ENCODE measurements at regions not wholly inside any gene's neighbourhood (a gene's known extent, or its start where the extent isn't known, plus 50 kb on each side); places are given as distances from the start of the nearest gene placed in this dataset.

DNA sequence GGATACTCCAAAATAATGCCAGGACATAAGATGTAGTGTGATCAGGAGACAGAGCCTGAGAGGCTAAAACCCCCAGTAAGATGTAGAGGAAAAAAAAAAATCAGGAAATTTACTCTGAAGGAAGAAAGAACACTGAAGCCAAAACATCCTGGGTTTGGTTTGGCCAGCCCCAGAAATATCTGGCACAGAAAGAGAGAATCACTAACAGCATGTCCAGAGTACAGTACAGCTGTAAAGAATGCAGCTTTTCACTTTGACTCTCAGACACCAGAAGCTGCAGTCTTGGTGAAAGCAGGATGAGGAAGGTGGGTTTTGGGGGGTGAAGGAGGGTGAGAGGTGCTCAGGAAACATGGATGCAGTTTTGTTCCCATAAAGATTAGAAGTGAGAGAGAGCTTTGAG lies 1577.7 kb upstream of the ACVR2A start:
- DNase-seq (ENCODE audit: low read depth) = peak; percentile 8

DNA sequence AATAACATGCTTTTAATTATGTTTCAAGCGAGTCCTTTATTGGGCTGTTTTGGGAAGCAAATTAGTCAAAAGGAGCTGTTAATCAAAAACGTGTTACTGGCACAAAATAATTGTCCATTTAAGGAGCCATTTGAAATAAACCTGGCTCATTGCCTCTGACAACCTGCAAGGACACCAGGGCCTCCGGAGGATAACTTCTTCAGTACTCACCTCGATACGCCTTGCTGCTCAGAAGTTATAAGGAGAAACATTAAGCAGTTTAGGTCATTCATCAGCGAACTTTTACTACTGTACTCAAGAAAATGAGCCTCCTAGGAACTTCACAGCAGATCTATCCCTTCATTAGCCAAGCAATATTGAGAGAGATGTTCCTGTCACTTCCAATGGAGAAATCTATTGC lies 1579.2 kb upstream of the ACVR2A start:
- no peak for DNase-seq (ENCODE audit: low read depth)

DNA sequence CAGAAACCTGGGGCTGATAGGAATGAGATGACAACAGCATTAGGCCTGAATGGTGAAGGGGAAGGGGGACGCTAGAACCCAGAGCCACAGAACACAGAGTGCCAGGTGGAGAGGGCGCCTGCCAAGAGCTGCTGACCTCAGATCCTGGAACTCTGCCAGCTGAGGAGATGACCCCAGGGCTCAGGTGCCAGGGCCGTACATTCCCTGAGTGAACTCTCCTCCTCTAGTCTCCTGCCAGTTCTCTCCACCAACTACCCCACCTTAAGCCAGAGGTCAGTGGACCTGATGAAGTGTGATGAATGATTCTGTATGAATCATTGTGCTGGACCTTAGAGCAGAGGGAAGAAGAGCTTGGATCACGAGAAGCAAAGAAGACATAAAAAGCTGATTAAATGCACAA lies 1582.2 kb upstream of the ACVR2A start:
- no peak for DNase-seq (ENCODE audit: low read depth)

DNA sequence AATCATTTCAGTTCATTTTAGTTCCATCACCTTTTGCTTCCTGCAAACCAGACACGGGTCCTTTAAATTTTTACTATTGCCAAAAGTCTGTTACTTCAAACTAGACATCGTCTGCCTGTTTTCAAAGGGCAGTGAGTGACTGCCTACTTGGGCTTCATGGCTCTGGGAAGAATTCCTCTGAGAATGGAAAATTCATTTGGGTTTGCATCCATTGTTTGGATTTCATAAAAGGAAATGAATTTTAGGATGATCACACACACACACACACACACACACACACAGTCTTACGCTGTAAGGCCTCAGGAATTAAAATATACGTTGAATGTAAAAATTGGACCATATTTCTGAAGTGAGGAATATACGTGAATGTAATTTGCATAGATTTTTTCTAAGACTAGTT lies 1584.3 kb upstream of the ACVR2A start:
- no peak for DNase-seq (ENCODE audit: low read depth)

DNA sequence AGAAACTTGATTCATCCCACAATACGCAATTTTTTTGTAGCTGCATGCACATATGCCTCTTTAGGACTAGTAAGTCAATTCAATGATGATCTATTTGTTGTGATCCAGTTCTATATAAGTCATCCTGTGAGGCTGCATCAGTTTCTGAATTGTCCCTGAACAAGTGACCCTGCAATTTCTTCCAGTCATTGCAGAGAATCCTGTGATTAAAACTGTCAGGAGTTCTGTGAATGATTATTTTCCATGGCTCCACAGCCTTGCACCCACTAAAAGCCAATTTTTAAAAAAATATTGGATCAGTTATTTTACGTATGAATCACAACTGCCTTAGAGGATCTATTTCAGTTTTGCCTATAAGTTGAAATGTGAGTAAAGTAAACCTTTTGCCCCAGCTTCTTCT lies 1585.0 kb upstream of the ACVR2A start:
- DNase-seq (ENCODE audit: low read depth) = no peak

DNA sequence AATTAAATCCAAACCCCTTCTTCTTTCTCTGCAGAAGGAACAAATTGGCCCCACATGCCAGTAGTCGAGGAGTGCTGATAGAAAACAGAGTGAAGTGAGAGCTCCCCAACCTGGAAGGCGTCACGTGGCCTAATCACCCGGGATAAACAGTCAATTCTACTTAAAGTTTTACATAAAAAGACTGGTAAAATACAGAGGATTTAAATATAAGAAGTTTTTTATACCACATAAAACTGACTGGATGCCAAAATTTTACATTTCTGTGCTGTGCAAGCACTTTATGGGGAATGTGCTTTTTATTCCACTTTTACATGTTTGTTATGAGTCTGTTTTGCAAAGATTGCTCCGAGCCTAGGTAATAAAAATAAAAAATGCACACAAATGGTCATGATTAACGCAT lies 1586.8 kb upstream of the ACVR2A start:
- no peak for DNase-seq (ENCODE audit: low read depth)

DNA sequence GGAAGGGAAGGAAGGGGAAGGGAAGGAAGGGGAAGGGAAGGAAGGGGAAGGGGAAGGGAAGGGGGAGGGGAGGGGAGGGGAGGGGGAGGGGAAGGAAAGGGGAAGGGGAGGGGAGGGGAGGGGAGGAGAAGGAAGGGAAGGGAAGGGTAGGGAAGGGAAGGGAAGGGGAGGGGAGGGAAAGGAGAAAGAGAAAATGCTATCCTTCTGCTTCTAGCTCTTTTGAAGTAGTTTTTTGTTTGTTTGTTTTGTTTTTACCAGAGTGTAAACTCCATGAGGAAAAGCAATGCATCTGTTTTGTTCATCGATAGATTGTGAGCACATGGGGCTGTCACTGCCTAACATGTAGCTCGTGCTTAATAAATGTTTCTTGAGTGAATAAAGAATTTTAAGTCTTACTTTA lies 1592.7 kb upstream of the ACVR2A start:
- no peak for DNase-seq (ENCODE audit: low read depth)

DNA sequence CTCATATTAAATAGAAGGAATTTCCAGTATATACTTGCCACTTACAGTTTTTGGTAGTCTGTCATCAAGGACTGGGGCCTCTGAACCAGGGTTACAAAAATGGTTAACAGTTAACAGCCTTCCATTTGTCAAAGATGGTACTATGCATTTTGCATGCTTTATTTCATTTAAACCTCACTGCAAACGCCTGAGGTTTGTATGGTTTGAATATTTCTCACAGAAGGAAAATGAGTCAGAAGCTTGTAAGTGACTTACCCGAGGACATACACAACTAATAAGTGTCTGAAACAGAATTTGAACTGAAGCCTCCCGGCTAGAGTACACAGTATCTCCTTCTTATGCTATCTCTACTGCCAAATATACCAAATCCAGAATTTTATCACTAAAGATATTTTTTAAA lies 1593.5 kb upstream of the ACVR2A start:
- no peak for DNase-seq (ENCODE audit: low read depth)

DNA sequence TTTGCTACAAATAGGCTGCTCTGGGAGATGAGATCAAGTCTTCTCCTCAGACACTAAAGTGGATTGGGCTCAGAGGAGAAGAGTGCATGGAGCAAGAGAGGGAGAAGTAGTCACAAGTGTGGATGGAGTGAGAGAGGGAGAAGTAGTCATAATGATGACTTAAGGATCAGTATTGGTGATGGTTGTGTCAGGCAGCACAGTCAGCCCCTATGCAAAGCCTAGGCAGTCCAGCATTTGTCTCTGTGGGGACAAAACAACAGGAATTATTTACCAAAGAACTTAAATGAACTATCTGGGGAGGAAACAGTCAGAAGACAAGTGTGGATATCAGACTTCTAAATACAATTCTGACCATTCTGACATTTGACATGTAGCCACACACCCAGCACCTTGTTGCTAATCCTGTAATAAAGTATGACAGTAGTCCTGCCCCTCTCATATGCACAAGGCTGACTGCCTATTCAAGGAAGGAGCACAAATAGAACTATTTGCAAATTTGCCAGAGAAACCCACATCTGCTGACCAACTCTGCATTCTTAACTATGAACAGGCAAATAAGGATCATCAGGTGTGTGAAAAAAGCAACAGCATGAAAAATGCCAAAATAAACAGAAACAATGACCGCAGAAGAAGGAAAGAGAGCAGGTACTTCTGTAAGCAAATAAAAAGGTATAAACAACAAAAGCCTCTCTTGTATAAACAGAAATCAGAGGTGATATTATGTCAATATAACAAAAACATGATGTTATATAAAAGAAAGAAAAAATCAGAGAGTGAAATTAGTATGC lies 1597.9 kb upstream of the ACVR2A start:
- no peak for DNase-seq (ENCODE audit: low read depth)

DNA sequence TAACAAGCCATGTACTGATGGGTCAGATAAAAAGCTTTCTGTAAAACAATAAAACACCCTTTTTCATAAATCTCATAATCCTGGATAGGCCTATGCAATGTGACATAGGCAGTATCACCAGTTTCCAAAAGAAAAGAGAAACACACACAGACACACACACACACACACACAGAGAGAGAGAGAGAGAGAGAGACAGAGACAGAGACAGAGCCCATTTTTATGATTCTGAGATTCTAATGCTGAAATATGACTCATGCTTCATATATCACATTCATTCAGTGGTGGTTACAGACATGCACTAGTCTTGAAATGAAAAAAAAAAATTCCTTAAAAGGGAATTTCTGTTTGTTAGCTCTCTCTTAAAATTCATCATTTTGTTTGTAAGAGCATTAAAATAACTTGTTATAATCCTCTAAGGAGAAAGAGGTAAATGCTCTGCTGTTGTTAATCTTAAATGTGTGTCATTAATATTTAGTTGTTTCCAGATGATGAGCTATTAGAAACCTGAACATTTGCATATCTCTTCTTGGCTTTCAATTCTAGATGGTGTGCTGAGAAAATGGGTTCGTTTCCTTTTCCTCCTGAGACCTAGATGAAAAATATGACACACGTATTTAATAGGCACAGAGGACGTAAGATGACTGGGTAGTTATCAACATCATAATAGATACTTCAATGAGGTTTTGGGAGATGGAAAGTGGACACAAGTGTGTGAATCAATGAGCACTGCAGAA lies 1598.7 kb upstream of the ACVR2A start:
- DNase-seq (ENCODE audit: low read depth) = peak; percentile 16

DNA sequence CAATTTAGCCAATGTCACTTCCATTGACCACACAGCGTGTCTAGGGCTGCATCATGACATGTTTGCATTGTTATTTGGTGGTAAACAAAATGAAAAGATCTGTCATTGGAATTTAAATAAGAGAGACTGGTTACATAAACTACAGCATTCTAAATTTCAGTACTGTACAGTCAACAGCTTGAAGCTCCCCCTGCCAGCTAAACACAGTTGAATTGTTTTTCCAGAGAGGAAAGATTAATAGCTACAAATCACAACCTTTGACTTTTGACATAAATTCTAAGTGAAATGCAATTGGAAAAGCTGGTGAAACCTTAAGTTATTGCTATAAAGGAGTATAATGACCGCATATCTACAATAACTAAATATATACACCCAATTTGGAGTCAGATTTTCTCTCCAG lies 1600.0 kb upstream of the ACVR2A start:
- DNase-seq (ENCODE audit: low read depth) = no peak

DNA sequence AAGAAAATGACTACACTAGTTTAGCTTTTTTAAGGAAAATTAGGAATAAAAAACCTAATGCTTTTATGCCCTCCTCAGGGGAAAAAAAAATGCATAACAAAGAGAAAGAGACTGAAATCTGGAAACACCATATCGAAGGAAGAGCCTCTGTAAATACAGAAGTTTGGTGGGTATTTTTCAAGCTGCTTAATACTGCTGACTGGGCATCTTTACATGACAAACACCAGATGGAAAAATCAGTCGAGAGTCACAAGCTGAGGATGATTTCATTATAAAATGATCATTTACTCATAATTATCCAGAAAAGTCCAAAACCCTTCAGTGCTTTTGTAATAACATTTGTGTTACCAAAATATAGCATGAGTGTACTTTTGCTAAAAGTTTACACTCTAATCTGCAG lies 1600.7 kb upstream of the ACVR2A start:
- no peak for DNase-seq (ENCODE audit: low read depth)

DNA sequence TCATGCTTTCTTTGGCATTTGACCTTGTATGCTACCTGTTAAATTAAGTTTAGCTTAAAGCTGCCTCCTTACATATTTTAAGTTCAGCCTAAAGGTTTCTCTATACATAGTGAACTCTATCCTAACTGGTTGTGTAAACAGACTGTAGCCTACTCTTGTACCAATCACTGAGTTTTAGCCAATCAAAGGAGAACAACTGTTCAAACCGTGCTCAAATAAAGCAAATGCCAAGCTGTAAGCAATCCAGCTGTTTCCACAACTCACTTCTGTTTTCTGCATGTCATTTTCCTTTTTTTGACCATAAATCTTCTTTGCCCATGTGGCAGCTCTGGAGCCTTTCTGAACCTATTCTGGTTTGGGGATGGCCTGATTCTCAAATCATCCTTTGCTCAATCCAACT lies 1603.8 kb upstream of the ACVR2A start:
- DNase-seq (ENCODE audit: low read depth) = no peak

DNA sequence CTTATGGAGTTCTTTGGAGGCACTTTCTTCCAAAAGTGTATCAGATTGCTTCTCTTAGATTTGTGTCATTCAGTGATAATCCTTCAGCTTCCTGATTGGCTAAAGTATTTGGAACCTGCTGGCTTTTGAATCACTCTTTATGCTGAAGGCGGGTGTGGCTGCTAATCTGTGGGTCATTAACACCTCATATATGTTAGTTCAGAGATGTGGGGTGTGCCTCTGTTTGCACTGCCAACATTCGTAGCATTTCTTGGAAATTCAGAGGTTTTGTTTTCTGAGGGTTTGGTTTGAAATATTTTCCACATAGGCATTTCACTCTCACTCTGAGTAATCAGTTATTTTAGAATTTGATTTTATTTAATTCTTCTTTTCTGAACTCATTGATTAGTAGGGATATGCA lies 1604.4 kb upstream of the ACVR2A start:
- DNase-seq (ENCODE audit: low read depth) = no peak

DNA sequence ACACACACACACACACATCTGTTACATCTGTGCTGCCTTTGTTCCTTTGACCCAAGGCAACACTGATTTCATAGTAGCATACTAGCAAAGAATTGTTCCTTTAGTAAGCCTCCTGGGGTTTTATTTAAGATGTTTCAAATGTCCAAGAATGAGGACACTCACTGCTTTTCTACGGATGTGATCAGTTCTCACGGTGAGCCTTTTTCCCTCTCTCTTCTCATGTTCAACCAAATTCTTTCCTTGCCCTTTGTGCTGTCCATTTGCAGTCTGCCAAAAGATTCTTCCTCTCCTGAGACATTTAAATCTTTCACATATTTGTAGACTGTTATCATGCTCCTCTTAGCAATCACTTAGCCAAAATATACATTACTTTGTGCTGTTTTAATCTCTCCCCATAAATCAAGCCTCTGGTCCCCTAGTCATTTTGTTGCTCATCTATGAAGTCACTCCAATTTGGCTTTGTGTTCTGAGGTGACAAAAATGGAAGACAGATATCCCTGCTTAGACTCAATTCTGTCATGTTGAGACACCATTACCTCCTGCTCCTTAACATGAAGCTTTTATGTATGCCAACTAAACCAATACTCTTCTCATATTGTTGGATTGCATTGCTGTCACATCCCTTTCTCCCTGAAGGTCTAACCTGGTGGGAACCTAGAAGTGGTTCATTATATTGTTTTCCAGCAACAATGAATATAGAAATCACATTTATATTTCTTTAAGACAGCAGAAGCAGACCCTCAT lies 1605.3 kb upstream of the ACVR2A start:
- DNase-seq (ENCODE audit: low read depth) = peak; percentile 75

DNA sequence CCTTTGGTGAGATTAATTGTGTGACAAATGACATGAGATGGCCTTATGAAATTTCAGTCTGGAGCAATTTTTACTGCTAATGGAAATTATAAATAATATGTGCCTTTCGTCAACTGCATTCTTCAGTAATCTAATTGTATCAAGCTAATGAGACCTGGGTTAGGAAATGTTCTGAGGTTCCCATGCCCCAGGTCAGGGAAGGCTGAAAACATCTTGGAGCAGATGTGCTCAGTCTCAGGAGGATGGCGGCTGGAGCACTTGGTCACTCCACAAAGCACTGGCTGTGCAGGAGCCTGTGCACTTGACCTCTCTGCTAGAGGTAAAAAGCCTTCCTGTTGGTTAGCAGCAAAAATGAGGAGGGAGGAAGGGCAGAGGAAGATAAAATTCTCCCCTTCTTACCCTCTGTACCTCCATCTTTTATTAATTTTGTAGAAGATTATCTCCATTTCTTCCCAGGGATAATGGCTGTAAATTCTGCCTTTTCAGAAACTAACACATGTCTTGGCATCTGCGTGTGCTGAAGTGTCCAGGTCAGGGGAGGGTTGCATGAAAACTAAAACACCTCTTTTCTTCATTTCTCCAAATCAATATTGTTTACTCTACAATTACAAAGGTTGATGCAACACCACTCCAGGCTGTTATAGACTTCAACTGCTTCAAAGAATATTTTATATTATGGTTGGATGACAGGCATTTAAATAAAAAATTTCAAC lies 1606.4 kb upstream of the ACVR2A start:
- no peak for DNase-seq (ENCODE audit: low read depth)

DNA sequence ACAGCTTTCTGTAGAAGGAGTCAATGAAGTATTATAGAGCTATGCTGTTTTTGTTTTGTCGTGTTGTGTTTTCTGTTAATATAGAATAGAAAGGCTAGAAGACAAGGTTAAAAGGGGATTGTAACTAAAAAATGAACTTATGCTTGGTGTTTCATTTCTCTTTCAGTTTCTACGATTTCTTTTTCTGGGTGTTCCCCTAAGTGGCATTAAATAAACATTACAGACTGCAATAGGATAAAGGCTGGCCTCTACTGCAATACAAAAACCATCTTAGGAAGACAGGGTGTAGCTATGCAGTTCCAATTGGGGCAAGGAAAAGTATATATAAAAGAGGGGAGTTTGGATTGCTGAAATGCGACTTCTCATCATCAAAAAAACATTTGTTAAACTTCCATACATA lies 1609.7 kb upstream of the ACVR2A start:
- DNase-seq (ENCODE audit: low read depth) = no peak

DNA sequence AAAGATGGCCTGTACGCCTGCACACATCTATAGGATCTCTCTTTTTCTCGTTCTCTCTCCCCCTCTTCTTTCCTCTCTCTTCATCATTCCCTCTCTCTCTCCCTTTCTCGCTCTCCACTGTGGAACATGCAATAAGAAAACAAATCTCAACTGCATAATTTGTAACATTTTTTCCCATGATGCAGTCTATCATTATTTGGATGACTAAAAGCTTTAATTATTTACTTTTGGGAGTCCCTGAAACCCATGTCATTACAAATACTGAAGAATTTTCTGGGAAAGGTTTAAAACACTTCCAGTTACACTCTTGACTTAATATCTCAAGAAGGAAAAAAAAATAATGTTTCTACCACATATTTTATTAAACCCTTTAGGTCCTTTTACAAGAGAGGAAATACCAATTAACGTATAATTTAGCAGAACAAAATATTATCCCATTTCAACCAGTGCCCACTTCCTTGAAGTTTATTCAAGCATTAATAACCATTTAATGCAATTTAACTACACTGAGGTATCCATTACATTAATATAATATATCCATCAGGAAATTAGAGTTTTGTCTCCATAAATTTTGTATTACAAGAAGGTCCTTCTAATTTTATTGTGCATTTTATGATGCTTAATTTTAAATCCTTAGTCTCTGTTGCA lies 1615.2 kb upstream of the ACVR2A start:
- DNase-seq (ENCODE audit: low read depth) = no peak

DNA sequence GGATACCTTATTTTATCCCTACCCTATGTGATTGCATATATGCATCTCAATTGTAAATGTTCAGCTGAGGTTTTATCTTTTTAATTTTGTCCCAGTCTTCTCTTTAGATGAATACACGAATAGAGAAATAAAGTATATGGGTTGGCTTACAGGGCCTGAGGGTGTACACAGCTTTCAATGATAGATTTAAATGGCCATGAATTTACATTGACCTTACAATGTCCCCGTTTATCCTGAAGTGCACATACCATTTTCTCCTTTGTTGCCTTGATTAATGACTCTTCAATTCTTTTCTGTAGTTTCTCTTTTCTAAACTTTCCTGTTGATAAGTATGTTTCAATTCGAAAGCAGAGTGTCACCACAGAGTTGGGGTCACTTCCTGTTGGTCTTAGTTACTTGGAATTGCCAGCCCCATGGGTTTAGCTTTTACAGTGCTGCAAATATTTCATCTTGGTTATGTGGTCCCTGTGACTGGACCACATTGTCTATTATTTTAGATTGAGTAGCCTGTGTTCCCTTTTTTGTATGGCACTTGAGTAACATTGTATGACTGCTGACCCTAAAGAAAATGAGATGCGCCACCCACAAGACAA lies 1616.3 kb upstream of the ACVR2A start:
- no peak for DNase-seq (ENCODE audit: low read depth)

DNA sequence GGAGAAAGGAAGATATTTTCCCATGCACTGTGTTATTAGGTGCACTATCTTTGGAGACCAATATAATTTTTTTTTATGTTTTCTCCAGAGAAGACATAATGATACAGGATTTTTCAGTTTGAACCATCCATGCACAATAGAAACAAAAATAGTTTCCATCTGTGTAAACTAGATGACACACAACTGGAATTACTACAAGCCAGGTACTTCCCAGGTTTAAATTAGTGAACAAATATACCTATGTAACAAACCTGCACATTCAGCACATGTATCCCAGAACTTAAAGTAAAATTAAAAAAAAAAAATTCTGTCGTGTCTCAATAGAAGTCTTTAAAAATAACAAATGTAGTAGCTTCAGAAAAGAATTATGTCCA lies 1616.8 kb upstream of the ACVR2A start:
- DNase-seq (ENCODE audit: low read depth) = no peak

DNA sequence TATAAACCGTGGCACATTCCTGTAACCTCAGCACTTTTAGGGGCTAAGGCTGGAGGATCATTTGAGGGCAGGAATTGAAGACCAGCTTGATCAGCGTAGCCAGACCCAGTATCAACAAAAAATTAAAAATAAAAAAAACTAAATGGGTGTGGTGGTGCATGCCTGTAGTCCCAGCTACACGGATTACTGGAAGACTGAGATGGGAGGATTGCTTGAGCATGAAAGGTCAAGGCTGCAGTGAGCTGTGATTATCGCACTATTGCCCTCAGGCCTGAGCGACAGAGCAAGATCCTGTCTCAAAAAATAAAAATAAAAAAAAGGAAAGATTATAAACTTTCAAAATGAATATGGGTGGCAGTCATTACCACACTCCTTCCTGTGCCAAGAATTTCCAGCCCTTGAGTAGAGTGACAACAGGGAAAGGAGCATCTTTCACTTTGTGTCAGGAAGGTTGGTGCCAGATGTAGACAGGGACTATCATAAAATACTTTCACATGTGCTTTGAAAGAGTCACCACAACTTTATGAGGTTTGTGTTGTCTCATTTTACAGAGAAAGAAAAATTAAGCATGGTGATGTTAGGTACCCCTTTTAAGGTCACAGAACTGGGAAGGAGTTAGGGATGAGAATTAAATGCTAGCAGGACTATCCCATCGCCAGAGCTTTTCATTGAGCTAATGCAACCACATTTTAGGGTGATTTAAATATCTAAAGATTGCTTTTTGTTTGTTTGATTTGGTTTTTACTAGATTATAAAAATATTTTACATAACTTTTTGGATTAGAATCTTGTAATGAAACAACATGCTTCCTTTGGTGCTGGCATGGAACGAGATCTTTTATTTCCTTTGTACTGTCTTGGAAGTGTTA lies 1617.4 kb upstream of the ACVR2A start:
- DNase-seq (ENCODE audit: low read depth) = peak; percentile 9
